ENCODE measurements at regions not wholly inside any gene's neighbourhood (a gene's known extent, or its start where the extent isn't known, plus 50 kb on each side); places are given as distances from the start of the nearest gene placed in this dataset.

DNA sequence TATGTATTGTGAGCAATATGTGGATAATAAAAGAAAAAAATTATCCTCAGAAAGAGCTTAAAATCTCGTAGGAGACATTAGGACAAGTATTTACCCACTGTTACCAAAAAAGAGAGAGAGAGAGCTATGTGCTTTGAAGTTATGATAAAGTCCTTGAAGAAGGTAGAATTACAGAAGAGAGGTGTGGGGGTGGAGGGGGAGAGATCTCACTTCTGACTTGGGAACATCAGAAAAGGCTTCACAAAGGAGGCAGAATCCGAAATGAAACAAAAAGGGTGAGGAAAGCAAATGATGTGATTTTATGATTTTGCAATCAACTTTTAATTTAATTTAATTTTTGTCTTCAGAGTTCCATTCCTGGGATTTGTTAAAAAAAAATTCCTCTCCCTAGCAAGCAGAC is 311.8 kb upstream of the ATP2B1 start:
- intact Hi-C loops (cut with micrococcal nuclease): no loop called here
- Mint-ChIP-seq H3K9me3 (no peaks in the 10 kb centered on the region), H3K27ac (no peak overlapping the region), H3K4me1 (no peaks in the 10 kb centered on the region), H3K36me3 (ENCODE audit: low read depth) (no peaks in the 10 kb centered on the region), H3K4me3 (no peak overlapping the region), H3K27me3 (no peaks in the 10 kb centered on the region)
- TF ChIP-seq CTCF (IDR thresholded peaks at IDR 0.05): no peak
- DNase-seq: no peak
- ChIA-PET POLR2A (no interaction called here), CTCF (no interaction called here)
- no peak for ATAC-seq (ENCODE audit: low read depth)

DNA sequence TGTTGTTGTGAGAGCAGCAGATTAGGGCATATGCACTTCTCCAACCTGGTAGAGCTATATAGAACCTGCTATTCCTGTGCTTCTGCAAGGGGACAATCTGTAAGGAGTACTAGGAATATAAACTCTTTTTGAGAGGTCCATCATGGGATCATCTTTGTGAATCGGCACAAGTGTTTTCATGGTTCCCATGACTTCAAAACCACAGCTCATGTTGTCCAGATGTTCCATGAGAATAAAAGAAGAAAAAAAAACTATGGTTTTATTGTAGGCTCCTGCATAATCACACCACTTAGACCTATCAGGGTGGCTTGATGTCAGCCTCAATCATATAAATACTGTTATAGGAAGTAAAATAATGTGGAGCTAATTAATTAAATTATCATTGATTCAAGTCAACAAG is 311.4 kb upstream of the ATP2B1 start:
- no peaks in the 10 kb centered on the region for H3K36me3 Mint-ChIP-seq (ENCODE audit: low read depth)
- H3K4me3 Mint-ChIP-seq: no peak overlapping the region
- ChIA-PET POLR2A (no interaction called here), CTCF (no interaction called here)
- no peaks in the 10 kb centered on the region for H3K27me3 Mint-ChIP-seq
- H3K4me1 Mint-ChIP-seq: no peaks in the 10 kb centered on the region
- H3K9me3 Mint-ChIP-seq: no peaks in the 10 kb centered on the region
- no peak overlapping the region for H3K27ac Mint-ChIP-seq
- TF ChIP-seq CTCF (IDR thresholded peaks at IDR 0.05): no peak
- DNase-seq: no peak
- no peak for ATAC-seq (ENCODE audit: low read depth)
- intact Hi-C loops (cut with micrococcal nuclease): no loop called here

GRCh38 chr12:90017316-90017715 is 308.7 kb upstream of the ATP2B1 start:
- ChIA-PET CTCF (interaction anchor here (1.1 kb wide), 2 partner anchors 67 to 474 kb away, joined by 3 to 5 read pairs; no protein-coding TSS in a partner anchor), POLR2A (no interaction called here)
- TF ChIP-seq CTCF (IDR thresholded peaks at IDR 0.05): no peak
- Mint-ChIP-seq H3K36me3 (ENCODE audit: low read depth) (no peaks in the 10 kb centered on the region), H3K4me3 (no peak overlapping the region), H3K27ac (no peak overlapping the region), H3K27me3 (no peaks in the 10 kb centered on the region), H3K9me3 (no peaks in the 10 kb centered on the region), H3K4me1 (peaks cover 10% of the 10 kb centered on the region)
- no peak for ATAC-seq (ENCODE audit: low read depth)
- DNase-seq: no peak
- intact Hi-C loops (cut with micrococcal nuclease): loop anchor here (10.0 kb wide), 1 partner anchor 237 kb away; no protein-coding TSS in a partner anchor

DNA sequence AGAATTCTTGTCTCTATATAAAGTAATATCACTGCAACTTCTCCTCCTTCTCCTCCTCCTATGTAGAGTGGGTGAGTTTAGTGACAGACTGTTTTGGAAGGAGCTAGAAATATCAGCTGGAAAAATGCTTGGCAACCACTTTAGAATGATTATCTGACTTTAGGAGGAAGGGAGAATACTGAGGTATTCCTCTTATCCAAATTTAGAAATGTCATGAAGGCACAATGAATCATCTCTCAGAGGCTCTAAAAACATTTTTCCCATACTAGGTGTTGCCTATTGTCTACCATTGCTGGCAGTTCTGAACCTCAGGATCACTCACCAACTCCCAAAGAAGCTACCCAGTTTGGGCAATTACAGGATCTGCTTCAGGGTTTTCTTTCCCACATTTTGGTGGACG is 306.6 kb upstream of the ATP2B1 start:
- no peak for TF ChIP-seq CTCF (IDR thresholded peaks at IDR 0.05)
- Mint-ChIP-seq H3K4me1 (peaks cover 16% of the 10 kb centered on the region), H3K27me3 (no peaks in the 10 kb centered on the region), H3K36me3 (ENCODE audit: low read depth) (no peaks in the 10 kb centered on the region), H3K4me3 (no peak overlapping the region), H3K9me3 (no peaks in the 10 kb centered on the region), H3K27ac (peak overlapping the region; percentile 13)
- ATAC-seq (ENCODE audit: low read depth): no peak
- POLR2A ChIA-PET: interaction anchor here (3.5 kb wide), 1 partner anchor 306 kb away, joined by 30 read pairs; the partner anchor contains the start of gene ATP2B1
- CTCF ChIA-PET: interaction anchor here (2.3 to 4.1 kb wide), 3 partner anchors 55 to 471 kb away, joined by 12 to 53 read pairs (median 13); no protein-coding TSS in a partner anchor
- intact Hi-C loops (cut with micrococcal nuclease): loop anchor here (10.0 kb wide), 1 partner anchor 240 kb away; no protein-coding TSS in a partner anchor
- no peak for DNase-seq

- Mint-ChIP-seq H3K4me1 (peaks cover 16% of the 10 kb centered on the region), H3K27ac (no peak overlapping the region), H3K9me3 (no peaks in the 10 kb centered on the region), H3K4me3 (no peak overlapping the region), H3K27me3 (no peaks in the 10 kb centered on the region), H3K36me3 (ENCODE audit: low read depth) (no peaks in the 10 kb centered on the region)
- CTCF ChIA-PET: interaction anchor here (0.6 to 4.1 kb wide), 30 partner anchors 15 to 486 kb away, joined by 3 to 53 read pairs (median 4); partner anchors contain the start of gene ATP2B1
- TF ChIP-seq CTCF (IDR thresholded peaks at IDR 0.05): no peak
- DNase-seq (no peak), ATAC-seq (ENCODE audit: low read depth) (peak; percentile 90)
- POLR2A ChIA-PET: interaction anchor here (0.7 to 3.5 kb wide), 5 partner anchors 86 to 470 kb away, joined by 3 to 30 read pairs (median 5); partner anchors contain the start of gene ATP2B1
- intact Hi-C loops (cut with micrococcal nuclease): loop anchor here (1.0 to 10.0 kb wide), 8 partner anchors 63 to 470 kb away; partner anchors contain the start of gene ATP2B1
Observed at GRCh38 chr12:90013409-90013808, 304.8 kb upstream of the ATP2B1 start.

All from activated B cell treated with CpG ODN at 0.5 μM for 24 hours (primary cell).